ENCODE measurements at regions not wholly inside any gene's neighbourhood (a gene's known extent, or its start where the extent isn't known, plus 50 kb on each side); places are given as distances from the start of the nearest gene placed in this dataset.

DNA sequence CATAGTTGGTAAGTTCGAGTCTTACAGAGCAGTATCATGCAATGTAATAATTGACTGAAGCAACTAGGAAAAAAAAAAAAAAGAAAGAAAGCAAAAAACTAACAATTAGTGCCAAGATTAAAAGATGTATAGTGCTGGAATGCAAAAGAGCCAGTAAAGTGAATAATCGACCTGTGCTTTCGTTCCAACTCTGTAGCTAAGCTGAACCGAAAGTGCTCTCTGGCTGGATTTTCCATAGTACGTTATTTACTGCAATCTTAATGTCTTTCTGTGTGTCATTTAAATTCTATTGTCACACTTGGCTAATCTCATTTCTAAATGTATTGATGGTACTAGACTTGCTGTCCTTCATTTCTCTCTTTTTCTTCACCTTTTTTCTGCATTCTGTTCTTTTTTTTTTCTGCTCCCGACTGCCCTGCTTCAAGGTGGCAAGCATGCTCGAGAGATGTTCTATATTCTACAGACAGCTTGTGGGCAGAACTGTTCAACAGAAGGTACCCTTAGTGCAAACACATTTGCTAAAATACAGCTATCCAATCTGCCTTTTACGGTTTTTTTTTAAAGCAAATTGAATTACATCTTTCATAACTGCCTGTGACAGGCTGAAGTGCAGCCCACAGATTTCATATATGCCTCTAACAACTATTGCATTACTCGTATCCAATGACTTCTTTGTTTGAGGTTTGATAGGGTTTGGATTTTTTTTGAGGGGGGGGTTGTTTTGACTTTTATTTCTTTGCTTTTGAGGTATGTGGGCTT, 204.2 kb upstream of the MTNR1B start:
- Histone ChIP-seq H3K27me3 (ENCODE audit: control insufficient read depth in 2 of 2, insufficient read depth in 2 of 2, low read length in 2 of 2) (no peaks in the 10 kb centered on the region), H4K20me1 (replicated peaks; ENCODE audit: control insufficient read depth, insufficient read depth, low read length) (no peaks in the 10 kb centered on the region), H3K9me1 (ENCODE audit: control insufficient read depth, insufficient read depth, low read length) (no peaks in the 10 kb centered on the region), H3K4me1 (replicated peaks in 1 of 2; ENCODE audit: control insufficient read depth in 2 of 2, insufficient read depth in 2 of 2, low read length in 2 of 2) (no peaks in the 10 kb centered on the region), H3K9me3 (replicated peaks; ENCODE audit: control insufficient read depth, insufficient read depth, low read depth, low read length) (no peaks in the 10 kb centered on the region), H3K4me2 (ENCODE audit: insufficient read depth, low read length) (no peak overlapping the region), H3K4me3 (no peak overlapping the region), H2AFZ (ENCODE audit: low read depth, low read length) (no peak overlapping the region), H3K79me2 (ENCODE audit: control insufficient read depth, insufficient read depth, low read length) (no peaks in the 10 kb centered on the region), H3K27ac (ENCODE audit: extremely low read depth, low read depth, low read length) (no peak overlapping the region), H3K9ac (ENCODE audit: insufficient read depth in 1 of 2, low read depth in 2 of 2, low read length in 2 of 2) (no peak overlapping the region), H3K36me3 (ENCODE audit: control insufficient read depth, insufficient read depth, low read length) (no peaks in the 10 kb centered on the region)
- under 1% methylated on average over 9 of the region's 9 CpGs for WGBS (ENCODE audit: insufficient coverage, low coverage, missing lambda C conversion rate)
- BruUV-seq (replicated peaks), result no TSS peak
- TF ChIP-seq, protein P1, sequence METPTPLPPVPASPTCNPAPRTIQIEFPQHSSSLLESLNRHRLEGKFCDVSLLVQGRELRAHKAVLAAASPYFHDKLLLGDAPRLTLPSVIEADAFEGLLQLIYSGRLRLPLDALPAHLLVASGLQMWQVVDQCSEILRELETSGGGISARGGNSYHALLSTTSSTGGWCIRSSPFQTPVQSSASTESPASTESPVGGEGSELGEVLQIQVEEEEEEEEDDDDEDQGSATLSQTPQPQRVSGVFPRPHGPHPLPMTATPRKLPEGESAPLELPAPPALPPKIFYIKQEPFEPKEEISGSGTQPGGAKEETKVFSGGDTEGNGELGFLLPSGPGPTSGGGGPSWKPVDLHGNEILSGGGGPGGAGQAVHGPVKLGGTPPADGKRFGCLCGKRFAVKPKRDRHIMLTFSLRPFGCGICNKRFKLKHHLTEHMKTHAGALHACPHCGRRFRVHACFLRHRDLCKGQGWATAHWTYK (CRISPR knock-in tag; IDR thresholded peaks at IDR 0.05), result no peak
- no peak for TF ChIP-seq MAFK (IDR thresholded peaks at IDR 0.05; ENCODE audit: low read length)
- TF ChIP-seq RBM34 (IDR thresholded peaks at IDR 0.05; ENCODE audit: borderline replicate concordance, insufficient read depth, low read length), result no peak
- TF ChIP-seq, protein P2, sequence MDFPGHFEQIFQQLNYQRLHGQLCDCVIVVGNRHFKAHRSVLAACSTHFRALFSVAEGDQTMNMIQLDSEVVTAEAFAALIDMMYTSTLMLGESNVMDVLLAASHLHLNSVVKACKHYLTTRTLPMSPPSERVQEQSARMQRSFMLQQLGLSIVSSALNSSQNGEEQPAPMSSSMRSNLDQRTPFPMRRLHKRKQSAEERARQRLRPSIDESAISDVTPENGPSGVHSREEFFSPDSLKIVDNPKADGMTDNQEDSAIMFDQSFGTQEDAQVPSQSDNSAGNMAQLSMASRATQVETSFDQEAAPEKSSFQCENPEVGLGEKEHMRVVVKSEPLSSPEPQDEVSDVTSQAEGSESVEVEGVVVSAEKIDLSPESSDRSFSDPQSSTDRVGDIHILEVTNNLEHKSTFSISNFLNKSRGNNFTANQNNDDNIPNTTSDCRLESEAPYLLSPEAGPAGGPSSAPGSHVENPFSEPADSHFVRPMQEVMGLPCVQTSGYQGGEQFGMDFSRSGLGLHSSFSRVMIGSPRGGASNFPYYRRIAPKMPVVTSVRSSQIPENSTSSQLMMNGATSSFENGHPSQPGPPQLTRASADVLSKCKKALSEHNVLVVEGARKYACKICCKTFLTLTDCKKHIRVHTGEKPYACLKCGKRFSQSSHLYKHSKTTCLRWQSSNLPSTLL (IDR thresholded peaks at IDR 0.05), result no peak
- TF ChIP-seq KDM5B (IDR thresholded peaks at IDR 0.05; ENCODE audit: insufficient replicate concordance, low read depth, low read length), result no peak
- TF ChIP-seq MAFG (tag; conservative IDR thresholded peaks at IDR 0.05), result no peak
- TF ChIP-seq, protein P3, sequence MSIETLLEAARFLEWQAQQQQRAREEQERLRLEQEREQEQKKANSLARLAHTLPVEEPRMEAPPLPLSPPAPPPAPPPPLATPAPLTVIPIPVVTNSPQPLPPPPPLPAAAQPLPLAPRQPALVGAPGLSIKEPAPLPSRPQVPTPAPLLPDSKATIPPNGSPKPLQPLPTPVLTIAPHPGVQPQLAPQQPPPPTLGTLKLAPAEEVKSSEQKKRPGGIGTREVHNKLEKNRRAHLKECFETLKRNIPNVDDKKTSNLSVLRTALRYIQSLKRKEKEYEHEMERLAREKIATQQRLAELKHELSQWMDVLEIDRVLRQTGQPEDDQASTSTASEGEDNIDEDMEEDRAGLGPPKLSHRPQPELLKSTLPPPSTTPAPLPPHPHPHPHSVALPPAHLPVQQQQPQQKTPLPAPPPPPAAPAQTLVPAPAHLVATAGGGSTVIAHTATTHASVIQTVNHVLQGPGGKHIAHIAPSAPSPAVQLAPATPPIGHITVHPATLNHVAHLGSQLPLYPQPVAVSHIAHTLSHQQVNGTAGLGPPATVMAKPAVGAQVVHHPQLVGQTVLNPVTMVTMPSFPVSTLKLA (conservative IDR thresholded peaks at IDR 0.05), result no peak
- no peak for TF ChIP-seq STAT5A (IDR thresholded peaks at IDR 0.05; ENCODE audit: borderline replicate concordance, low read length)
- TF ChIP-seq SRSF1 (IDR thresholded peaks at IDR 0.05; ENCODE audit: low read depth, low read length), result no peak
- intact Hi-C loops (cut with micrococcal nuclease) (no loop called here), in situ Hi-C loops (cut with MboI) (no loop called here)
- POLR2A ChIA-PET, result no interaction called here
- ATAC-seq (no peak), DNase-seq (ENCODE audit: extremely low read depth in 1 of 4, low spot score in 3 of 4) (no peak), FAIRE-seq (no peak)
- CTCF ChIA-PET (ENCODE audit: low intra/inter-chr PET ratio), result no interaction called here

Measured in K562 (cell line).